HG03095 (cell line): ENCODE measurements at regions not wholly inside any gene's neighbourhood (a gene's known extent, or its start where the extent isn't known, plus 50 kb on each side); places are given as distances from the start of the nearest gene placed in this dataset.

Source experiments
- ATAC-seq: cut with Tn5 transposase; IDR thresholded peaks from one replicate; pipeline ENCODE4 v1.9.1; 2021; ENCODE audit warnings: moderate library complexity; ENCODE audit not compliant: unreplicated experiment

DNA sequence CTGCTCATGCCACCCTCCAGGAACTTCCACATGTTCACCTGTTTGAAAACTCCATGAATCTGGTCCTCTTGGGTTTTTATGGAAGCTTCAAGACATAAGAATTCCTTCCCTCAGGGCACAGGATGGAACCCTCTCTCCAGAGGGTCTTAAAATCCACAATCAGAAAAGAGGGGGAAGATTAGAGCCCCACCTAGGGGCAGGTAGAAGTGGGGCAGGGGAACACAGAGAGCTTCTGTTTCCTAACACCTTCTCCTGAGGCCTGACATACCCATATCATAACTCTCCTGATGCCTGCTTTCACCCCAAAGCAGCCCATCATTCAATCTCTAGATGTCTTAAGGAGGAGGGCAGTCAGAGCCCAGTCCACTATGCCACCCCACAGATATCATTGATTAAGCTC, 1087.7 kb upstream of the ARRDC3 start:
- no peak for ATAC-seq

DNA sequence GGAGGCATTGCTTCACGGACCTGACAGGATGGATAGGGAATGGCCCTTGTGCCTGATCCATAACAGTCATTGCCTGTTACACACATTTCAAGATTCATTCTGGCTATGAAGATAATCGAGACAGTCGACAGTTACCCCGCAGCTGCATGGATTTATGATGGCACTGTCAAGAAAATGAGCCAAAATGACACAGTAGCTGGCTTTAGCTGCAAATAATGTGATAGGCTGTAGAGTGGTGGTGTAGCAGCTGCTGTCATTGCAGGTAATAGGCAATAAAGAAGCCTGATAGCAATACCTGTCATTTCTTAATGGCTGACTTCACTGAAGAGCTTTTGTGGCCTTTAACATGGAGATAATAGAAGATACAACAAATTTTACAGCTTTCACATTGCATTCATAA, 1085.2 kb upstream of the ARRDC3 start:
- ATAC-seq, result no peak

DNA sequence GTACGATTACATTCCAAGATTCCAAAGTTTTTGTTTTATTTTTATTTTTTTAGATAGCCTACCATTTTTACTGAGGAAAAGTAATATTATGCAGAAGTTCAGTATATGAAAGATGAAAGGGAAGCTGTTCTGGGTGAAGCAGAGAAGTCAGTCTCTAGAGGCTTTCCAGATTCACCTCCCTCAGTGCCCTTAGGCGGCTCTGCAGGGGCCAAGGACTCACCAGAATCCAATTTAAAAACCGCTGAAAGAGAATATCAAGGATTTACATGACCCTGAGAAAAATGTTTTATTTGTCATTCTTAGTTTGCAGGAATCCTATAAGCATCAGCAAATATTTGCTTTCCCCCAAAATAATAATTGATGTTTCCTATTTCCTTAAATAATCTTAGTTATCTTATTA, 1084.6 kb upstream of the ARRDC3 start:
- ATAC-seq, result no peak

DNA sequence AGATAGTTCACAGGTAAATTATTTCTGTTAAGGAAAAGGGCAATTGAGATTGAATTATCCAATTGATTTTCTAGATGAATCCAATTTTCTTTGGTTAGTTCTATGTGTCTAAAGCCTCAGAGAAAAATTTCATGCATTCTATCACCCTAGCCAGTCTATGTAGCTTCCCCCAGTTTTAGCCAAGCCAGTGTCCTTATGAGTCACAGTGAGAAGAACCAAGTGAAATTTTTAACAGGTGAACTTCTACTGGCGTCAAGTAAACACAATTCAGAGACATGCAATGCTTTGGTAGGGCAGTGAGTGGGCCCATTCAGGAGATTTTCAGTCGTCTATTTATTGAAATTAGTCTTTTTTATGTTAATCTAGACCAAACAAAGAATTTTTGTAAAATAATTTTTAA, 1077.4 kb upstream of the ARRDC3 start:
- no peak for ATAC-seq

DNA sequence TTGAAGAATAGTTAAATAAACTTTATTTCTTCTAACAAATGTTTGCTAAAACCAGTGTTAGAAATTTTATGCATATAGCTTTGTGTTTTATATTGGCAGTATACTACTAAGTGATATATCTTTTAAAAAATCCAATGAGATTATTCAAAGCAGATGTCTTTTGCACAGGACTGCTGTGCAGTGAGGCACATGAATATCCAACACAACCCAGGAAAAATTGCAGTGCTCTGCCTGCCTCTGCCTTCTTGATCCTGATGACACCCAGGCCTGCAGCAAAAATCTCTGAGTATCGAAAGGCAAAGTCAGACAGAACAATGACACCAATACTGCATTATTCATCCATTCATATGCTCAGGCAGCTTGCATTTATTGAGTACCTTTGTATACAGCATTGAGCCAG, 1076.5 kb upstream of the ARRDC3 start:
- ATAC-seq, result no peak

DNA sequence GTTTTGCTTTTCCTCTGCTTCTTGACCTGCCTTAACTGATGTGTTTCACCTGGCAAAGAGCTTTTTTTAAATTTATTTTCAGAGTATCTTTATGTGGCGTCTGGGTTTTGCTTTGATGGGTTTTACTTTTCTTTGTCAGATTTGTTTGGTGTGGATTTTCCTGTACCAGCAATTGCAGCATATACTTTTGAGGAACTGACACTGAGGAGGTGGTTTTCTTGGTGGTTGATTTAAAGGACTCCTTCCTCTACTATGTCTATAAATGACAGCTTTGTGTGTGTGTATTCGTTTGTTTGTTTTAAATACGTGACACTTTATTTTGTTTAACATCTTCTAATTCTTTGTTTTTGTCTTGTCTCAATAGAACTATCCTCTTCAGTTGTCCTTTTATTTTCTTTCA, 1071.9 kb upstream of the ARRDC3 start:
- ATAC-seq, result peak; percentile 100

DNA sequence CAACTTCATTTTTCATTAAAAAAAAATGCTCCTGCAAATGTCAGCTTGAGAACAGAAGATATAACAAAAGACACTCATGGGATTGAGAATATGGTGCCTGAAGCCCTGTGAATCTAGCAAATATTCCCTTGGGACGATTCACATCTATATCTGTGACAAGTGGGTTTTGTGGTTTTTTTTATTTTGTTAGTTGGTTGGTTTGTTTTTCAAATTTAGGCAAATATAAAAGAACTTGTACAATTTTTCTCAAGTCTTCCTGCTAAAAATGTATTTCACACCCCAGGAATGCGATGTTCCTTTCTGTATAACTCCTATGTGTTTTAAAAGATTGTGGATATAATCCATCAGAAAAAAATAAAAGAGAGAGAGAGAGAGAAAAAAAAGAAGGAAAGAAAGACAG, 1061.8 kb upstream of the ARRDC3 start:
- ATAC-seq, result no peak

DNA sequence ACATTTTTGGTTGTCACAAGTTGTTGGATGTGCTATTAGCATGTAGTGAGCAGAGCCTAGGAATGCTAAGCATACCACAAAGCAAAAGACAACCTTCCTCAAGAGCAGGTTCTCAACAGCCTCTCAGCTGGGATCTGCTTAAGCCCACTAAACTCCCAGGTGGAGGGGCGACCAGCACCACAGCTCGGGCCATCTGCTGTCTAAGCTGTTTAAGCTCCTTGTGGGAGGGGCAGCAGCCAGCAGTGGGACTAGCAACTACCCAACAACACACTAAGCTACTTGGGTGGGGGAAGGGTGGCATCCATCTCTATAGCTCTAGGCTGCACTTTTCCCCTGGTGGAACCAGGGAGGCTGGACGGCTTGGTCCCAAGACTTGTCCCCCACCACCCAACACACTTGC, 1052.7 kb upstream of the ARRDC3 start:
- no peak for ATAC-seq

DNA sequence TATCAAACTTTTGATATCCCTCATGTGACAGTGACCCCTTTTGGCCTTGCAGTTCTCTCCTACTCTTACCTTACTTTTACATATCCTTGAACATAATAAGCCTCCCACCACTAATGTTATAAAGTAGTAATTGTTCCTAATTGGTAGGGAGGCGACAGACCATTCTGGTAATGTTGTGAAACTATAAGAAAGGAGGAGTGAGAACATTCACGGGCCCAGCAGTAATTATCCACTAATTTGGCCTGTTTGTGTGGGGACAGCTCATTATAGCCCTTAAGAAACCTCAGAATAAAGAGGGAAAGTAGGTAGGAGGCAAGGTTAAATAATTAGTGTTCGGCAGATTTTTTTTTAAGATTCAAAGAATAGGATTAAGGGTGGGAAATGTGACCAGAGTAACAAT, 1046.5 kb upstream of the ARRDC3 start:
- ATAC-seq, result no peak

DNA sequence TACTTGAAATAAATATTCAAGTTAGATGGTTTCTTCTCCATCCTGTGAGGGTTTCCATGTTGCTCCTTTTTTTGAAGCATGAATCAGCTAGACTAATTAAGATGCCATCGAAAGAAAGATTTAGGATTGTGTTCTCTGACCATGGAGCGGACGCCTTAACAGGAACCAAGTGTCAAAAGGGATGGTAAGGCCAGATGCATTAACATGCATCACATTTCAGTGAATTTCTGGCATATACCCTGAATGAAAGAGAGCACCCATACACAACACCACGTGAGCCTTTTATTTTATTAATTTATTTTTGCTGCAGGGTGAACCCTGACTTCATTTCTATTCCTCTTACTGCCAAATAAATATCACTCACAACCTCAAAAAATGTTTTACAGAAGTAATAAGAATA, 1045.3 kb upstream of the ARRDC3 start:
- ATAC-seq, result no peak

DNA sequence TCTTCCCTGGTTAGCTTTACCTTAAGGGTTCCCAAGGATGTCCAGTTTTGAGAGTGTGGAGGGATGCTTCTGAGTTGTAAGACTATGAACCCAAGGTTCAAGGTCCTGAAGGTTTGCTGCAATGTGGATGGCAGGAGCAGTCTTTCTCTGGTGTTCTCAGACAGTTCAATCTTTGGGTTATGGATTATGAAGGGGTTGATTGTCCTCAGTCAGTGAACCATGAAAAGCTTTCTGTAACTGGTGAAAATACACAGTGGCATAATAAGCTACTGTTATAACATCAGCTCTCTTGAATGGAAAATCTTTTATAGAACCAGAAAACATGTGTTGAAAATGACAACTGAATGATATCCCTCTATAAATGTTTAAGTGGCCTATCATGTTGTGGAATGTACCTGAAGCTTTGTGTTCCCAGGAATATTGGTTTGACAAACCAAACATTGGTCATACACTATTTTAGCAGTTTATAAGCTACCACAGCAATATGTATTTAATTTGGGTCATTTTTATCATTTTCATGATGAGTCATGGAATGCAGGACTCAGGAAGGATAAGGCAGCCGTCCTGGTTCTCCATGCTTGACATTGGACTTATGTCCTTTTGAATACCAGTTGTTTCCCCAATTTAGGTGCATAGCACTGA, 1041.8 kb upstream of the ARRDC3 start:
- no peak for ATAC-seq

DNA sequence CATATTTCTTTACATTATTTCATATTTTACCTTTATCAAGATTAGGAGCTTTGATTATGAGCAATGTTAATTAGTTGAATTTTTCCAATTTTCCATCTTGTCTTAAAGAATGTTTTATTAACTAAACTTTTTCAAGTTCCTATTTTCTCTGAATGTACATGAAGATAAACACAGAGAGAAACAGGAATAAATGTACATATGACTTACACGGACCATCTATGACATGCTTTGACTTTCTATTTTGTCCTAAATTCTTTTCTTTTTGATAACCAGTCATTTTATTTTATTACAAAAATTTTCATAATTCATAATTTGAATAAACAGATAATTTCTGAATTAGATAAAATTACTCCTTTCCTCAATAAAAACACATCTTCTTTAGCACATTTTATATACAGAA, 1038.8 kb upstream of the ARRDC3 start:
- ATAC-seq, result no peak

DNA sequence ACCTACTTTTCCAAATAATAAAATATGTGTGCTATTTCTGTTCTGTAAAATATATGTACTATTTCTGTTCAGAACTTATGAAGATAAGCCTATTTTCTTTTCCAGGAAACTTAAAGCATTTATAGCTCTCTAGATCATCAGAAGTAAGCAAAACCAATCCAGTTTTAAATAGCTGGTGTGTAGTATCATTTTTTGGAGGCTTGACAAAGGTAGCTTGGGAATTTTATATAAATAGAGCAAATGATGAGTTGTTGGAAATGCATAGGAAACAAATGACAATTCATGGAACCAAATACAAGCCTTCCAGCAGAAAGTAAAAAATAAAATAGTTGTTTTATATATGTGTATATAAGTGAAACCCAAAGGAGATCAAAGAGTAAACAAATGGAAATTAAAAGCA, 1038.1 kb upstream of the ARRDC3 start:
- no peak for ATAC-seq

DNA sequence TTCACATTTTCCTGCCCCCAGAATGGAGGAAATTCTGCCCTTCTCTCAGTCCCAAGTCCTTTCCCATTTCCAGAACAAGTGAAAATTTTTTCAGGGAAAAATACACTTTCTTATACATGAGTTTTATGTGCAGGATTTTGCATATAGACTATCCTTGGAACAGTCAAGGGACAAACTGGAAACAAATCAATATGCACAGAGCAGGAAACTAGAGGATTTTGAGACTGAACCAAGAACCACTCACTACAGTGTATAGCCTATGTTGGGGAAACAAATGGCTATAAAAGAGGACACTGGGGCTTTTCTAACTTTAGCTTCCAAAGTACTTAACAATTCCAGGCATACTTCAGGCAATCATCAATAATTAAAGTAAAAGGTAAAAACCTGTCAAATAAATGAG, 1036.1 kb upstream of the ARRDC3 start:
- no peak for ATAC-seq

DNA sequence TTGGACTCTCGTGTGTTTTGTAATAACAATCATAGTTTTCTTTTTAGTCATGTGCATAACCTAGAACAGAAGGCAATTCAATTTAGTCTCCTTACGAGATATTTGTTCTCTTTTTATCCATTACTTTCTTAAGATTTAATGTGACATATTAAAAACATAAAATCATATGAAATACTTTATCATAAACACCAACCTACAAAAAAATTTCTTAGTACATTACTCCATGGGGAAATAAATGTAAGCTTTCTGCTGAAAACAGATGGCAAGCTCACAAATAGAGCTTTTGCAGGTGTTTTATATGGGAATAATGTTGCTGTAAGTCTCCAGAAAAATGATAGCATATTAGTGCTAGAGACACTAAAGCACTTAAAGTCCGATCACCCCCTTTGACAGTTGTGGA, 1035.2 kb upstream of the ARRDC3 start:
- ATAC-seq, result no peak

DNA sequence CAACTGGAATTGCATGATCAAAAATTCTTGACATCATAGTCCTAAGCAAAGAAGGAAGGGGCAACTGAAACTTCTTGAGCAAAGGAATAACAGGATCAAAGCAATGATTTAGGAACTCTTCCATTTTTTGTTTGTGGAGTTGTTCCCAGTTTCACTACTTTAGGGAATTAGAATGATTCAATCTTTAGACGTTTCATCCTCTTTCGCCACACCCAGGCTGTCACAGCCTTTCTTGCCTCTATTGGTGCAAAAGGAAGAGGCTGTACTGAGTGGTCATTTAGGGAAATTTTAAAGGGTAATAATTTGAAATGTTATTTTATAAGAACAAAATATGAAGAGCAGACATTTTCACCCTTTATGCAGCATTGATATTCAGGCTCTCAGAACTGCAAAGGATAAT, 1026.0 kb upstream of the ARRDC3 start:
- ATAC-seq, result no peak

DNA sequence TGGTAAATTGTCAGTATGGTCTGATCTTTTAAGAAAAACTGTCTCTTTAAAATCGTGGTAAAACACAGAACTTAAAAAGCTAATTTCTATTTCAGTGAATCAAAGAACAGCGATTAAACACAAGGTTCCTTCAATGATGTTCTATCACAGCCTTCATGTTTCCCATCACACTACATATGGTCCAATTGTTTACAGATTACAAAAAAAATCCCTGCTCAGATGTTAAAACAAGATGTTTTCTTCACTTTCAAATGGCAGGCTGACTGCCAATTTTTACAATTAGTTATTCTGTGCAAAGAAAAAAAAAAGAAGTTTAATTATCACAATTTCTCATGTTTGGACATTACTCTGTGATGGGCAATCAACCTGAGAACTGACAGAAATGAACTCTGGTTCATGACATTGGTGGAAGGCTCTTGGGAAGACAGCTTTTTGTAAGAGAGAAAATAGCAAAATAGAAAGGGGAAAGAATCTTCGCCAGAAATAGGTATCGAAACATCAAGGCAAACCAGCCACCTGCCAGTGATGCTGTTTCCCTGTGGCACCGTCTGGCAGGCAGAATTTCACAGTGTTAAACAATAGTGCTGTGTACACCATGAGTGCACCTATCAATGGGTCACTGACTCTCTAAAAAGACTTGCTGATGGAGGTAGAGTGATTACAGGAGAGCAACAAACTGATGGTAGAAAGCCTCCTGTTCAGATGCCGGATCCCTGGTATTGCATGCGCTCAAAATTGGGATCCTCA, 1020.0 kb upstream of the ARRDC3 start:
- no peak for ATAC-seq

DNA sequence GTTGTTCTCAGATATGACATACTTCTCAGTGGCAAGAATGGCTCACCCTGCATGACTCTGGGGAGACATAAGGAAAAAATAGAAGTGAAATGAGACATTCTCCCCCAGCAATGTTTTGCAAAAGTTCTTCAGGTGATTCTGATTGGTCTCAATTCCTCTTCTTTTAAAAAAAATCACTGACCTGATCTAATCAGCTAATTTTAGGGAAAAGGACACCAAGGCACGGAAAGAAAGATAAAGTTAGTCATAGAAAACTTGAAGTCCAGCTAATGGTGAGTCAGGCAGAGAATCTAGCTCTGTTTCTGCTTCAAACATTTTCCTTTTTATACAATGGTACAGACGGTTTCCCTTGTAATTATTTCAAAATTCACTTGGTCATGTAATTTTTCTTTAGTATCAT, 1018.9 kb upstream of the ARRDC3 start:
- ATAC-seq, result no peak

DNA sequence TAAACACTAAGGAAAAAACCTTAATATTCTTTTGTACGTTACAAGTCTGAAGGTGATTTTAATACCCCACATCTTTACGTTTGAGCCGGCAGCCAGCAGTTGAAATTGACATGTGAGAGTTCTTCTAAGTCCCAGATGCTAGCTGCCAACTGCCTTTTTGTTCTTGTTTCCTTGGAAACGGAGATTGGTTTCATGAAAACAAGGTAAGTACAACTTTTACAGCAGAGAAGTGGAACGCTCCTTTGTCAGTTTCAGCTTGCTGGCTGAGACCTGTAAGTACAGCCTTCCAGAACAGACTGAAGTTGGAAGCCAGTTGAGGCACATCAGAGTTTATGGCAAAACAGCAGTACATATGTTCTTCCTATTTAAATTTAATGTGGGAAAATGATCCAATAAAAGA, 1018.4 kb upstream of the ARRDC3 start:
- no peak for ATAC-seq

DNA sequence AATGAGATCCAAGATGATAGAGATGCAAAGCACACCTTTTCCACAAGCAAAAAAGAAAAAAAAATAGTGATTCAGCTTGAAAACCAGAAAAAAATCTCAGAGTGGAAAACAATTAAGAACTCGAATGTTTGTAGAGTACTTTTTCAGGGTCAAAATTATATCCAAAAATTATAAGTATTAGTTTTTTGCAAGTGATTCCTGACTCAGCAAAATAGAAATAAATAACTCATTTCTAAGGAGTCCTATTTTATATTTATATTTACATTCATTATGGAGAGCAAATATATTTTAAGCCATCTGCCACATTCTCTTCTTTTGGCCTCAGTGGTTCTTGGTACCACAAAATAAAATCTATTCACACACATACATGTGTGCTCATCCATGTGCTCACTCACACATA, 1011.8 kb upstream of the ARRDC3 start:
- ATAC-seq, result no peak

DNA sequence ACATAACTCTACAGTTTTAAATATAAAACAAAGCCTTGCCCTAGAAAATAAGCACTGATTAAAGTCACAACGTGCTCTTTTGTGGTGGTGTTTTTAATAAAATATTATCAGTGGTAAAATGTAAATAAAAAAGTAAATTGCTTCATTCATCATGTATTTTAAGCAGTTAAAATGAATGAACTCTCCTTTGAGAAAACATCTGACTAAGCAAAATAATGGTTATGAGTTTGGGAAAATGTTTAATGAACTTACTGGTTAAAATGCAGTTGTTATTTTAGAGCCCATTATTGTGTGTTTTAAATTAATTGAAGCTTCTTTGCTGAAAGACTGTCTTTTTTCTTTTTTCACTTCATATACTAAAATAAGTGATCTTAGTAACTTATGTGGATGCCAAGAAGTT, 1007.5 kb upstream of the ARRDC3 start:
- no peak for ATAC-seq

DNA sequence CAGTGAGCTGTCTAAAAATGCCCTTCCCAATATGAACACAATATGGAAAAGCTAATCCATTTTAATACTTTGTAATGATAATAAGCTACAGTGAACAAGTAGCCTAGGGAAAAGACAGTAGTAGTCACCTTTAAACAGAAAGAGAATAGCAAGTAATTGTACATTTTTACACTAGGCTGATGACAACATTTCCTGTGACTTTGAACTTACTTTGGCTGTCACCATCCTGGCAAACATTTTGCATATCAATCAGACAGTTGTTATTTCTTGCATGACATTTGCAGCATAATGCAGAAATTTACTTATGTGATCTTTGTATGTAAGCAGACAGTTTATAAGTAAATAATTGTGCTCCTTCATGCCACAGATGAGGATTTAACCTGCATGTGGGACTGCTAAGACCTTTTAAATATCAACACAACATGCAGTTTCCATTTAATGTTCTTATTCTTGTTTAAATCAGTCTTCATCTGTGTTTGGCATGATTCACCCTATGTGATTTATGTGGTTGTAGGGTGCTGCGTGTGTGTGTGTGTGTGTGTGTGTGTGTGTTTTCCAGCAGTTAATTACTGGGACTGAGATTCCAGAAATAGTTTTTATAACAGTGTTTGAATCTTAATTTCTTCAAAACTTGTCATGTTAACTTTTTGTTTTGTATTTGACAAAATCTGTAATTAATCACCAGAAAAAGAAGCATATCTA, 997.1 kb upstream of the ARRDC3 start:
- ATAC-seq, result no peak
